Testis (tissue), 2 donors: ENCODE measurements at regions not wholly inside any gene's neighbourhood (a gene's known extent, or its start where the extent isn't known, plus 50 kb on each side); places are given as distances from the start of the nearest gene placed in this dataset.

ENCODE experiments used
- POLR2A ChIP-seq: fragments of 450-650 bp; IDR thresholded peaks from one replicate; pipeline ENCODE4 v1.6.1; 2017; ENCODE audit warnings: antibody characterized with exemption, mild to moderate bottlenecking, moderate library complexity
- TF ChIP-seq, protein P1 (sequence below), 3 experiments: fragments of 450-650 bp in 2 of 3; fragments of 200-600 bp in 1 of 3; sonication (generic) in 1 of 3; IDR thresholded peaks; one replicate each; pipeline ENCODE4 v1.5.1; 2016 to 2019; ENCODE audit warnings: antibody characterized with exemption in 3 of 3, mild to moderate bottlenecking in 2 of 3, moderate library complexity in 1 of 3

DNA sequence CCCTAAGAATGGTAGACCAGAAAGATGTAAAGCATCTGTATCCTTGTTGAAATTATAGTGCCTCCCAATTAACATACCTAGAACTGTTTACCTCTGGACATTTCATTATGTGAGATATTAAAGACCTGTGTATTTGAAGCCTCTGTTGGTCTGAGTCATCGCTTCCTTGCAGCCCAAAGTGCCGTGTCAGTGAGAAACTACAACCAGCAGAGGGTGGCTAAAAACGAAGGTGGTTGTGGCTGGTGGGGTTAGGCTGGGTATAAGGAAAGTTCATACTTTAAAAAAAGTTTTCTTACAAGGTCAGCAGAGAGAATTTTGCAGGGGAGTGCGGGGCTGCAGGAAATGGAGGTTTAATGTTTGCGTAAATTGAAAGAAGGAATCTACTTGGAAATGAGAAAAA is 290.7 kb downstream of the TMEM114 start:
- TF ChIP-seq, protein P1, sequence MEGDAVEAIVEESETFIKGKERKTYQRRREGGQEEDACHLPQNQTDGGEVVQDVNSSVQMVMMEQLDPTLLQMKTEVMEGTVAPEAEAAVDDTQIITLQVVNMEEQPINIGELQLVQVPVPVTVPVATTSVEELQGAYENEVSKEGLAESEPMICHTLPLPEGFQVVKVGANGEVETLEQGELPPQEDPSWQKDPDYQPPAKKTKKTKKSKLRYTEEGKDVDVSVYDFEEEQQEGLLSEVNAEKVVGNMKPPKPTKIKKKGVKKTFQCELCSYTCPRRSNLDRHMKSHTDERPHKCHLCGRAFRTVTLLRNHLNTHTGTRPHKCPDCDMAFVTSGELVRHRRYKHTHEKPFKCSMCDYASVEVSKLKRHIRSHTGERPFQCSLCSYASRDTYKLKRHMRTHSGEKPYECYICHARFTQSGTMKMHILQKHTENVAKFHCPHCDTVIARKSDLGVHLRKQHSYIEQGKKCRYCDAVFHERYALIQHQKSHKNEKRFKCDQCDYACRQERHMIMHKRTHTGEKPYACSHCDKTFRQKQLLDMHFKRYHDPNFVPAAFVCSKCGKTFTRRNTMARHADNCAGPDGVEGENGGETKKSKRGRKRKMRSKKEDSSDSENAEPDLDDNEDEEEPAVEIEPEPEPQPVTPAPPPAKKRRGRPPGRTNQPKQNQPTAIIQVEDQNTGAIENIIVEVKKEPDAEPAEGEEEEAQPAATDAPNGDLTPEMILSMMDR (IDR thresholded peaks at IDR 0.05), result no peak
- no peak for TF ChIP-seq POLR2A
